ENCODE measurements at regions not wholly inside any gene's neighbourhood (a gene's known extent, or its start where the extent isn't known, plus 50 kb on each side); places are given as distances from the start of the nearest gene placed in this dataset.

DNA sequence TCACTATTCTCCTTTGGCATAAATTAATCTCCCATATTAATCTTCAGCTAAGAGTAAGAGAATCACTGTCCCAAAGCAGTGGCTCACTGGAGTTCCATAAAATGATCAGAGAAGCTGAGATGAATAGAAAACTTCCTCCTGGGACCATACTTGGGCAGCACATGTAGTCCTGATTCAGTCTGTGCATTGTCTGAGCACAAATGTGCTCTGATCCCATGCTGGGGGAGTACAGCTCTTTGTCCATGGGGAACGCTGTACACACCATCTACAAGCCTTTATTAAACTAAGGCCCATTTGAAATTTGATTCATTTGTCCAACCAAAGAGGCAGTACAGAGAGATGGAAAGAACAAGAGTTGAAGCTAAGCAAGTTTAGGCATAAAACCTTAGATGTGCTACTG is 147.4 kb upstream of the PGR start:
- Histone ChIP-seq H3K4me1 (replicated peaks) (no peaks in the 10 kb centered on the region), H3K27ac (no peak overlapping the region), H3K9me3 (no peaks in the 10 kb centered on the region), H3K27me3 (replicated peaks; ENCODE audit: insufficient read depth) (no peaks in the 10 kb centered on the region), H3K4me3 (no peak overlapping the region), H3K36me3 (no peaks in the 10 kb centered on the region)
- no peak for DNase-seq (ENCODE audit: low spot score)
- intact Hi-C loops (cut with DNase I) = no loop called here
- 88% methylated on average over 1 of the region's 1 CpG for WGBS
- TF ChIP-seq POLR2A (IDR thresholded peaks at IDR 0.05) (no peak), POLR2AphosphoS5 (IDR thresholded peaks at IDR 0.05) (no peak), CTCF (IDR thresholded peaks at IDR 0.05) (no peak)

GRCh38 chr11:101269990-101270660 is 140.5 kb upstream of the PGR start:
- Histone ChIP-seq H3K4me1 (replicated peaks) (no peaks in the 10 kb centered on the region), H3K4me3 (no peak overlapping the region), H3K9me3 (no peaks in the 10 kb centered on the region), H3K27me3 (replicated peaks; ENCODE audit: insufficient read depth) (no peaks in the 10 kb centered on the region), H3K36me3 (no peaks in the 10 kb centered on the region), H3K27ac (no peak overlapping the region)
- TF ChIP-seq POLR2A (IDR thresholded peaks at IDR 0.05) (no peak), POLR2AphosphoS5 (IDR thresholded peaks at IDR 0.05) (no peak), CTCF (IDR thresholded peaks at IDR 0.05) (no peak)
- intact Hi-C loops (cut with DNase I) = no loop called here
- DNase-seq (ENCODE audit: low spot score) = no peak
- WGBS = 85% methylated on average over 3 of the region's 3 CpGs

DNA sequence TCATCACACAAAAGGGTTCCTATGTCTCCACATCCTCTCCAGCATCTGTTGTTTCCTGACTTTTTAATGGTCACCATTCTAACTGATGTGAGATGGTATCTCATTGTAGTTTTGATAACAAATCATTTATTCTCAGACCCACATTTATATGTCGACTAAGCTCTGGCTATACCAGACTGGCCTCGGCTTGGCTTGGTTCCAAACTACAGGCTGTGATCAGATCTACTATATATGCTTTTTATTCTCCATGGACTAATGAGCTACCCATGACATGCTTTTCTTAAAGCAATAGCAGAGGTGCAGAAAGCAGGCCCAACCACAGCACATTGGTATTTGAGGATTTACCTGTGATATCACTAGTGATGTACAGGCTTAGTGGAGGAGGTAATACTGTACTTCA is 139.8 kb upstream of the PGR start:
- Histone ChIP-seq H3K4me3 (no peak overlapping the region), H3K27me3 (replicated peaks; ENCODE audit: insufficient read depth) (no peaks in the 10 kb centered on the region), H3K4me1 (replicated peaks) (no peaks in the 10 kb centered on the region), H3K36me3 (no peaks in the 10 kb centered on the region), H3K27ac (no peak overlapping the region), H3K9me3 (no peaks in the 10 kb centered on the region)
- intact Hi-C loops (cut with DNase I) = no loop called here
- TF ChIP-seq POLR2A (IDR thresholded peaks at IDR 0.05) (no peak), CTCF (IDR thresholded peaks at IDR 0.05) (no peak), POLR2AphosphoS5 (IDR thresholded peaks at IDR 0.05) (no peak)
- DNase-seq (ENCODE audit: low spot score) = no peak
- WGBS = 77% methylated on average over 2 of the region's 2 CpGs

GRCh38 chr11:101267654-101268053 is 138.0 kb upstream of the PGR start:
- no peak overlapping the region for H3K27ac ChIP-seq
- intact Hi-C loops (cut with DNase I) = no loop called here
- no peaks in the 10 kb centered on the region for H3K27me3 ChIP-seq (replicated peaks; ENCODE audit: insufficient read depth)
- DNase-seq (ENCODE audit: low spot score) = no peak
- H3K4me1 ChIP-seq (replicated peaks) = no peaks in the 10 kb centered on the region
- H3K36me3 ChIP-seq = no peaks in the 10 kb centered on the region
- no peak for TF ChIP-seq CTCF (IDR thresholded peaks at IDR 0.05)
- no peak for TF ChIP-seq POLR2AphosphoS5 (IDR thresholded peaks at IDR 0.05)
- no peak for TF ChIP-seq POLR2A (IDR thresholded peaks at IDR 0.05)
- no peak overlapping the region for H3K4me3 ChIP-seq
- no peaks in the 10 kb centered on the region for H3K9me3 ChIP-seq

DNA sequence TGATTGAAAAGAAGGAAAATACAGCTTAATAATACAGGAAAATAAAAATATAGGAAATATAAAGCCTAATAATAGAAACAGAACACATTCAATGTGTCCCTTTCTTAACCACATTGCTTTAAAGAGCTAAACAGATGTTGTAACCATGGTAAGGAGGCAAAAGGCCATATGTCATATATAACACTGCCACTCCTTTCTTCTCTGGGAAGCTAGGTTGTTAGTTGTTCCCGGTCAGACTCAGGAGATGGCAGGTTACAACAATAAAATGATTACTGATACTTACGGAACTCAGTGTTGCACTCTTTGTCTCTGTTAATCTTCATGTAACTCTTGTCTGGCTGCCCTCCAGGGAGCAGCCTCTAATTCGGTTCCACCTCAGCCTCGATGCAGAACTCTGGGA is 134.7 kb upstream of the PGR start:
- no peaks in the 10 kb centered on the region for H3K4me1 ChIP-seq (replicated peaks)
- H3K36me3 ChIP-seq = no peaks in the 10 kb centered on the region
- DNase-seq (ENCODE audit: low spot score) = no peak
- TF ChIP-seq POLR2AphosphoS5 (IDR thresholded peaks at IDR 0.05) (no peak), CTCF (IDR thresholded peaks at IDR 0.05) (no peak), POLR2A (IDR thresholded peaks at IDR 0.05) (no peak)
- no peak overlapping the region for H3K27ac ChIP-seq
- no peaks in the 10 kb centered on the region for H3K27me3 ChIP-seq (replicated peaks; ENCODE audit: insufficient read depth)
- no peak overlapping the region for H3K4me3 ChIP-seq
- intact Hi-C loops (cut with DNase I) = no loop called here
- WGBS = 7% methylated on average over 4 of the region's 4 CpGs
- H3K9me3 ChIP-seq = no peaks in the 10 kb centered on the region

Measured in prostate gland (tissue), 2 donors.